Central memory CD8-positive, alpha-beta T cell (primary cell): ENCODE measurements at regions not wholly inside any gene's neighbourhood (a gene's known extent, or its start where the extent isn't known, plus 50 kb on each side); places are given as distances from the start of the nearest gene placed in this dataset.
"Not testable (repeated sequence)": the region's sequence is repeated elsewhere in the genome, so short reads cannot be mapped to it uniquely, and the experiment has no call there.

ENCODE experiments used
- ATAC-seq: fragments of 150-1000 bp; cut with Tn5 transposase; replicated peaks from 2 replicates; pipeline ENCODE4 v1.10.0; 2022; ENCODE audit warnings: mild to moderate bottlenecking, moderate FRiP score, moderate number of reproducible peaks; ENCODE audit not compliant: poor library complexity, severe bottlenecking; ENCODE audit errors: extremely low read depth
- DNase-seq, 2 donors: peaks; one replicate each; pipeline ENCODE4 v3.0.0; 2021; ENCODE audit warnings: low spot score in 2 of 2
- H3K27ac Mint-ChIP-seq: one replicate; pipeline ENCODE4 v1.8.0; 2022; ENCODE audit warnings: low read depth, mild to moderate bottlenecking, moderate library complexity, mixed read lengths
- H3K27me3 Mint-ChIP-seq: one replicate; pipeline ENCODE4 v1.8.0; 2022; ENCODE audit warnings: mixed read lengths
- H3K36me3 Mint-ChIP-seq: one replicate; pipeline ENCODE4 v1.8.0; 2022; ENCODE audit warnings: mild to moderate bottlenecking, moderate library complexity, mixed read lengths; ENCODE audit not compliant: insufficient read depth
- H3K4me1 Mint-ChIP-seq: one replicate; pipeline ENCODE4 v1.8.0; 2022; ENCODE audit warnings: mixed read lengths
- H3K4me3 Mint-ChIP-seq: one replicate; pipeline ENCODE4 v1.8.0; 2022; ENCODE audit warnings: mild to moderate bottlenecking, moderate library complexity, mixed read lengths
- H3K9me3 Mint-ChIP-seq: one replicate; pipeline ENCODE4 v1.8.0; 2022; ENCODE audit warnings: mixed read lengths

- no peaks in the 10 kb centered on the region for H3K9me3 Mint-ChIP-seq
- DNase-seq (no peak), ATAC-seq (no peak)
- H3K27me3 Mint-ChIP-seq, result peaks cover 29% of the 10 kb centered on the region
- H3K27ac Mint-ChIP-seq, result no peak overlapping the region
- no peaks in the 10 kb centered on the region for H3K4me1 Mint-ChIP-seq
- no peaks in the 10 kb centered on the region for H3K36me3 Mint-ChIP-seq
- no peak overlapping the region for H3K4me3 Mint-ChIP-seq
These were observed 118.7 kb downstream of the FHIP1A start for GRCh38 chr4:151527699-151528098.

GRCh38 chr4:151529187-151529586 lies 120.2 kb downstream of the FHIP1A start:
- Mint-ChIP-seq H3K4me1 (no peaks in the 10 kb centered on the region), H3K9me3 (no peaks in the 10 kb centered on the region), H3K27me3 (peaks cover 24% of the 10 kb centered on the region), H3K27ac (no peak overlapping the region), H3K36me3 (no peaks in the 10 kb centered on the region), H3K4me3 (no peak overlapping the region)
- no peak for DNase-seq
- no peak for ATAC-seq

GRCh38 chr4:151530230-151530629 lies 121.3 kb downstream of the FHIP1A start:
- H3K4me3 Mint-ChIP-seq, result no peak overlapping the region
- DNase-seq (no peak), ATAC-seq (no peak)
- no peaks in the 10 kb centered on the region for H3K4me1 Mint-ChIP-seq
- H3K36me3 Mint-ChIP-seq, result no peaks in the 10 kb centered on the region
- H3K9me3 Mint-ChIP-seq, result no peaks in the 10 kb centered on the region
- peaks cover 17% of the 10 kb centered on the region for H3K27me3 Mint-ChIP-seq
- no peak overlapping the region for H3K27ac Mint-ChIP-seq

GRCh38 chr4:151530783-151531182 lies 121.8 kb downstream of the FHIP1A start:
- Mint-ChIP-seq H3K9me3 (no peaks in the 10 kb centered on the region), H3K4me1 (no peaks in the 10 kb centered on the region), H3K27ac (no peak overlapping the region), H3K36me3 (no peaks in the 10 kb centered on the region), H3K4me3 (no peak overlapping the region), H3K27me3 (peaks cover 17% of the 10 kb centered on the region)
- no peak for ATAC-seq
- no peak for DNase-seq

GRCh38 chr4:151532001-151532708 lies 123.2 kb downstream of the FHIP1A start:
- no peak for ATAC-seq

GRCh38 chr4:151534195-151534594 lies 125.2 kb downstream of the FHIP1A start:
- H3K4me3 Mint-ChIP-seq, result no peak overlapping the region
- DNase-seq (no peak), ATAC-seq (no peak)
- no peaks in the 10 kb centered on the region for H3K9me3 Mint-ChIP-seq
- no peak overlapping the region for H3K27ac Mint-ChIP-seq
- H3K36me3 Mint-ChIP-seq, result no peaks in the 10 kb centered on the region
- no peaks in the 10 kb centered on the region for H3K4me1 Mint-ChIP-seq
- peaks cover 34% of the 10 kb centered on the region for H3K27me3 Mint-ChIP-seq

More at GRCh38 chr4:151532001-151532708, 123.2 kb downstream of the FHIP1A start:
- H3K4me1 Mint-ChIP-seq, result no peaks in the 10 kb centered on the region
- no peaks in the 10 kb centered on the region for H3K36me3 Mint-ChIP-seq
- no peak overlapping the region for H3K4me3 Mint-ChIP-seq
- H3K27ac Mint-ChIP-seq, result no peak overlapping the region
- DNase-seq, result no peak
- no peaks in the 10 kb centered on the region for H3K9me3 Mint-ChIP-seq
- H3K27me3 Mint-ChIP-seq, result peaks cover 26% of the 10 kb centered on the region

GRCh38 chr4:151535366-151535765 lies 126.4 kb downstream of the FHIP1A start:
- Mint-ChIP-seq H3K4me1 (no peaks in the 10 kb centered on the region), H3K4me3 (no peak overlapping the region), H3K27ac (no peak overlapping the region), H3K9me3 (no peaks in the 10 kb centered on the region), H3K36me3 (no peaks in the 10 kb centered on the region), H3K27me3 (peaks cover 34% of the 10 kb centered on the region)
- ATAC-seq, result no peak
- no peak for DNase-seq

- Mint-ChIP-seq H3K27me3 (peaks cover 37% of the 10 kb centered on the region), H3K4me3 (no peak overlapping the region), H3K36me3 (no peaks in the 10 kb centered on the region), H3K27ac (no peak overlapping the region), H3K9me3 (no peaks in the 10 kb centered on the region), H3K4me1 (no peaks in the 10 kb centered on the region)
- ATAC-seq, result no peak
- DNase-seq, result no peak
These were observed 128.7 kb downstream of the FHIP1A start for GRCh38 chr4:151537687-151538086.

GRCh38 chr4:151538963-151539362 lies 130.0 kb downstream of the FHIP1A start:
- Mint-ChIP-seq H3K9me3 (no peaks in the 10 kb centered on the region), H3K27ac (no peak overlapping the region), H3K27me3 (peaks cover 33% of the 10 kb centered on the region), H3K36me3 (no peaks in the 10 kb centered on the region), H3K4me3 (no peak overlapping the region), H3K4me1 (no peaks in the 10 kb centered on the region)
- DNase-seq (no peak), ATAC-seq (no peak)

- Mint-ChIP-seq H3K4me3 (no peak overlapping the region), H3K4me1 (no peaks in the 10 kb centered on the region), H3K27me3 (peaks cover 41% of the 10 kb centered on the region), H3K36me3 (no peaks in the 10 kb centered on the region), H3K9me3 (no peaks in the 10 kb centered on the region), H3K27ac (no peak overlapping the region)
- DNase-seq (no peak), ATAC-seq (no peak)
These were observed 131.9 kb downstream of the FHIP1A start for GRCh38 chr4:151540728-151541388.

- Mint-ChIP-seq H3K4me1 (no peaks in the 10 kb centered on the region), H3K4me3 (no peak overlapping the region), H3K9me3 (no peaks in the 10 kb centered on the region), H3K27ac (no peak overlapping the region), H3K36me3 (no peaks in the 10 kb centered on the region), H3K27me3 (peaks cover 39% of the 10 kb centered on the region)
- no peak for ATAC-seq
- DNase-seq, result no peak
These were observed 132.6 kb downstream of the FHIP1A start for GRCh38 chr4:151541389-151542071.

GRCh38 chr4:151548708-151549107 lies 139.7 kb downstream of the FHIP1A start:
- Mint-ChIP-seq H3K4me1 (no peaks in the 10 kb centered on the region), H3K36me3 (no peaks in the 10 kb centered on the region), H3K27ac (no peak overlapping the region), H3K9me3 (peaks cover 6% of the 10 kb centered on the region), H3K27me3 (peaks cover 21% of the 10 kb centered on the region), H3K4me3 (no peak overlapping the region)
- ATAC-seq (no peak), DNase-seq (no peak)

- H3K27me3 Mint-ChIP-seq, result peaks cover 18% of the 10 kb centered on the region
- H3K4me1 Mint-ChIP-seq, H3K36me3 Mint-ChIP-seq, DNase-seq, ATAC-seq, H3K4me3 Mint-ChIP-seq, H3K27ac Mint-ChIP-seq, H3K9me3 Mint-ChIP-seq: not testable (repeated sequence)
These were observed 140.4 kb downstream of the FHIP1A start for GRCh38 chr4:151549378-151549777.
